H1 (cell line): ENCODE measurements at regions not wholly inside any gene's neighbourhood (a gene's known extent, or its start where the extent isn't known, plus 50 kb on each side); places are given as distances from the start of the nearest gene placed in this dataset.

Source experiments
- EZH2 ChIP-seq: fragments of 200-600 bp; sonication (generic); IDR thresholded peaks from 2 replicates; pipeline ENCODE4 v1.7.1; 2012; ENCODE audit warnings: low read depth, mild to moderate bottlenecking, moderate library complexity, low read length, inconsistent platforms; ENCODE audit not compliant: severe bottlenecking
- MAX ChIP-seq: IDR thresholded peaks from 2 replicates; pipeline ENCODE4 v1.6.1; 2012; ENCODE audit warnings: inconsistent platforms

GRCh38 chr3:73706771-73707170 lies 82.0 kb upstream of the PDZRN3 start:
- no peak for TF ChIP-seq EZH2
- no peak for TF ChIP-seq MAX
